PC-9 (cell line): ENCODE measurements at regions not wholly inside any gene's neighbourhood (a gene's known extent, or its start where the extent isn't known, plus 50 kb on each side); places are given as distances from the start of the nearest gene placed in this dataset.

Experiments used
- BruUV-seq: library from RNA; stranded (reverse); fragments of 400-500 nt; replicated peaks from 2 replicates; lab custom pipeline; 2021; lab: Mats Ljungman, UMichigan
- CTCF ChIA-PET: fragments of 300-600 bp; sonication (Branson Sonifier 250); formaldehyde crosslinking; loops from one replicate; lab custom pipeline; 2022; ENCODE audit warnings: antibody characterized with exemption; lab: Charles Lee
- POLR2A ChIA-PET: fragments of 300-600 bp; sonication (Branson Sonifier 250); formaldehyde crosslinking; loops from one replicate; lab custom pipeline; 2022; ENCODE audit warnings: antibody characterized with exemption; ENCODE audit not compliant: unreplicated experiment; lab: Charles Lee
- DNase-seq, 2 experiments: peaks; one replicate each; pipeline versions ENCODE4 v3.0.0 to v3.0.0-alpha.2; 2015 to 2022; ENCODE audit warnings: mixed read lengths in 1 of 2
- H2AFZ ChIP-seq: fragments of 200-600 bp; sonication (generic); 2 replicates; pipeline ENCODE4 v1.8.1; 2017; ENCODE audit warnings: antibody characterized with exemption
- H3F3A ChIP-seq: fragments of 200-600 bp; sonication (generic); 2 replicates; pipeline ENCODE4 v1.8.1; 2017; ENCODE audit warnings: antibody characterized with exemption, mild to moderate bottlenecking, low read depth; ENCODE audit not compliant: insufficient read depth
- H3K27ac ChIP-seq: fragments of 200-600 bp; sonication (generic); 2 replicates; pipeline ENCODE4 v1.6.1; 2016; ENCODE audit warnings: mixed run types
- H3K27me3 ChIP-seq: fragments of 200-600 bp; sonication (generic); 2 replicates; pipeline ENCODE4 v1.6.1; 2016; ENCODE audit warnings: low read depth, mixed run types; ENCODE audit not compliant: insufficient read depth
- H3K36me3 ChIP-seq: fragments of 200-600 bp; sonication (generic); 2 replicates; pipeline ENCODE4 v1.6.1; 2016; ENCODE audit warnings: low read depth, mixed run types
- H3K4me1 ChIP-seq: fragments of 200-600 bp; sonication (generic); replicated peaks from 2 replicates; pipeline ENCODE4 v1.6.1; 2016; ENCODE audit warnings: mixed run types; ENCODE audit not compliant: insufficient read depth
- H3K4me2 ChIP-seq: fragments of 200-600 bp; sonication (generic); 2 replicates; pipeline ENCODE4 v1.6.1; 2017; ENCODE audit warnings: mixed run types
- H3K4me3 ChIP-seq: fragments of 200-600 bp; sonication (generic); 2 replicates; pipeline ENCODE4 v1.6.1; 2016; ENCODE audit warnings: mixed run types
- H3K79me2 ChIP-seq: fragments of 200-600 bp; sonication (generic); 2 replicates; pipeline ENCODE4 v1.6.1; 2017; ENCODE audit warnings: low read depth, mixed run types
- H3K9me2 ChIP-seq: fragments of 200-600 bp; sonication (generic); 2 replicates; pipeline ENCODE4 v1.8.1; 2017; ENCODE audit warnings: mild to moderate bottlenecking; ENCODE audit not compliant: insufficient read depth
- H3K9me3 ChIP-seq: fragments of 200-600 bp; sonication (generic); 2 replicates; pipeline ENCODE4 v1.8.1; 2016; ENCODE audit warnings: low read depth; ENCODE audit not compliant: insufficient read depth
- H4K20me1 ChIP-seq: fragments of 200-600 bp; sonication (generic); 2 replicates; pipeline ENCODE4 v1.8.1; 2017; ENCODE audit not compliant: insufficient read depth
- CTCF ChIP-seq: fragments of 200-600 bp; sonication (generic); conservative IDR thresholded peaks from 2 replicates; pipeline ENCODE4 v1.6.1; 2017; ENCODE audit warnings: mixed run types, antibody characterized with exemption, mild to moderate bottlenecking, moderate library complexity
- EZH2 ChIP-seq: fragments of 200-600 bp; sonication (generic); IDR thresholded peaks from 2 replicates; pipeline ENCODE4 v1.8.0; 2017; ENCODE audit warnings: antibody characterized with exemption, low read depth
- intact Hi-C: fragments of 100-400 bp; cut with micrococcal nuclease; formaldehyde crosslinking; loops from one replicate; pipeline ENCODE4 v1.10.0; 2022; ENCODE audit not compliant: unreplicated experiment

GRCh38 chr11:28447226-28447625 lies 339.0 kb downstream of the METTL15 start:
- no peak overlapping the region for H3K4me3 ChIP-seq
- no peaks in the 10 kb centered on the region for H3K79me2 ChIP-seq
- H3K27ac ChIP-seq, result no peak overlapping the region
- H3K9me3 ChIP-seq, result no peaks in the 10 kb centered on the region
- TF ChIP-seq CTCF, result no peak
- TF ChIP-seq EZH2, result no peak
- POLR2A ChIA-PET, result no interaction called here
- CTCF ChIA-PET, result no interaction called here
- H3K36me3 ChIP-seq, result no peaks in the 10 kb centered on the region
- BruUV-seq, result no TSS peak
- no peaks in the 10 kb centered on the region for H3K27me3 ChIP-seq
- no peak overlapping the region for H2AFZ ChIP-seq
- peak in 1 of 2 experiments; percentile 37 for DNase-seq
- H3F3A ChIP-seq, result no peaks in the 10 kb centered on the region
- H3K4me1 ChIP-seq, result no peaks in the 10 kb centered on the region
- no peak overlapping the region for H3K4me2 ChIP-seq
- no peaks in the 10 kb centered on the region for H3K9me2 ChIP-seq
- intact Hi-C loops, result no loop called here
- no peaks in the 10 kb centered on the region for H4K20me1 ChIP-seq

GRCh38 chr11:28442131-28442530 lies 333.9 kb downstream of the METTL15 start:
- H3K4me3 ChIP-seq, result no peak overlapping the region
- 0 out of 2 replicates have a peak, but pooled peaks cover 4% of the 10 kb centered on the region for H3F3A ChIP-seq
- ChIA-PET CTCF (no interaction called here), POLR2A (no interaction called here)
- H4K20me1 ChIP-seq, result no peaks in the 10 kb centered on the region
- no peaks in the 10 kb centered on the region for H3K9me2 ChIP-seq
- no peaks in the 10 kb centered on the region for H3K27me3 ChIP-seq
- H3K79me2 ChIP-seq, result no peaks in the 10 kb centered on the region
- H3K9me3 ChIP-seq, result no peaks in the 10 kb centered on the region
- intact Hi-C loops, result no loop called here
- H3K4me1 ChIP-seq, result no peaks in the 10 kb centered on the region
- H2AFZ ChIP-seq, result no peak overlapping the region
- H3K36me3 ChIP-seq, result no peaks in the 10 kb centered on the region
- peak in 1 of 2 experiments; percentile 41 for DNase-seq
- no peak overlapping the region for H3K4me2 ChIP-seq
- no peak overlapping the region for H3K27ac ChIP-seq
- no TSS peak for BruUV-seq
- TF ChIP-seq CTCF (no peak), EZH2 (no peak)

DNA sequence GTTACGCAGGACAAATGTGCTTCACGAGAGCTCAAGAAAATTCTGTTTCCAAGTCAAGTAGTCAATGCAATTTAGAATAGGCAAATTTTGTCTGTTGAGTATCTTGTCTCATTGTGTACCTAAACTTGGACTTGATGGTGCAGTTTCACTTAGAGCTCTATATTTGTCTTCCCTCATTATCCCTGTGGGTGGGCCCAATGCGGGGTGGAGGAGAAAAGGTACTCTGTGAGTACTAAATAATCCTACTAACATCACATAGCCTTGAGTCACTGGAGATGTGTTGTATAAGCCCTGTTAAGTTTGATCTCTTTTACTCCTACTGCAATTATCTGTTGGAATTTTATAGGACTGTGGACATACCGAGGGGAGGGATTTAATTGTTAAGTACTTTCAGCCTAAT lies 331.2 kb downstream of the METTL15 start:
- TF ChIP-seq CTCF (no peak), EZH2 (no peak)
- H3K9me3 ChIP-seq, result no peaks in the 10 kb centered on the region
- CTCF ChIA-PET, result no interaction called here
- H3K4me1 ChIP-seq, result no peaks in the 10 kb centered on the region
- no peaks in the 10 kb centered on the region for H3K36me3 ChIP-seq
- H3F3A ChIP-seq, result 0 out of 2 replicates have a peak, but pooled peaks cover 4% of the 10 kb centered on the region
- no peak overlapping the region for H3K4me2 ChIP-seq
- no peaks in the 10 kb centered on the region for H3K27me3 ChIP-seq
- BruUV-seq, result no TSS peak
- POLR2A ChIA-PET, result no interaction called here
- H2AFZ ChIP-seq, result no peak overlapping the region
- intact Hi-C loops, result no loop called here
- H3K9me2 ChIP-seq, result no peaks in the 10 kb centered on the region
- DNase-seq, result no peak
- H3K79me2 ChIP-seq, result no peaks in the 10 kb centered on the region
- H3K27ac ChIP-seq, result no peak overlapping the region
- H3K4me3 ChIP-seq, result no peak overlapping the region
- H4K20me1 ChIP-seq, result no peaks in the 10 kb centered on the region
